Testis (tissue), 2 donors: ENCODE measurements at regions not wholly inside any gene's neighbourhood (a gene's known extent, or its start where the extent isn't known, plus 50 kb on each side); places are given as distances from the start of the nearest gene placed in this dataset.

Experiments used
- DNase-seq: peaks from one replicate; pipeline ENCODE4 v3.0.0-alpha.2; 2019
- H3K27ac ChIP-seq, 2 donors: fragments of 200-600 bp; sonication (generic); one replicate each; pipeline ENCODE4 v1.5.1; 2019
- H3K27me3 ChIP-seq: fragments of 200-600 bp; sonication (generic); one replicate; pipeline ENCODE4 v1.5.1; 2019
- H3K36me3 ChIP-seq: fragments of 200-600 bp; sonication (generic); one replicate; pipeline ENCODE4 v1.5.1; 2017; ENCODE audit warnings: low read depth; ENCODE audit errors: missing control alignments
- H3K4me1 ChIP-seq: fragments of 200-600 bp; sonication (generic); one replicate; pipeline ENCODE4 v1.5.1; 2019
- H3K4me3 ChIP-seq, 2 donors: fragments of 200-600 bp; sonication (generic); one replicate each; pipeline ENCODE4 v1.5.1; 2017 to 2019
- H3K9me3 ChIP-seq: fragments of 200-600 bp; sonication (generic); one replicate; pipeline ENCODE4 v1.5.1; 2017
- CTCF ChIP-seq, 3 experiments: fragments of 450-650 bp in 2 of 3; fragments of 200-600 bp in 1 of 3; sonication (generic) in 1 of 3; IDR thresholded peaks; one replicate each; pipeline ENCODE4 v1.5.1; 2016 to 2019; ENCODE audit warnings: antibody characterized with exemption in 3 of 3, mild to moderate bottlenecking in 2 of 3, moderate library complexity in 1 of 3
- POLR2A ChIP-seq: fragments of 450-650 bp; IDR thresholded peaks from one replicate; pipeline ENCODE4 v1.6.1; 2017; ENCODE audit warnings: antibody characterized with exemption, mild to moderate bottlenecking, moderate library complexity
- WGBS, 2 donors: methylation state at CpG; one replicate each; pipeline ENCODE4 v1.1.5; 2018; 5-methylcytosine and 5-hydroxymethylcytosine counted together
- intact Hi-C: fragments of 100-400 bp; cut with DNase I; formaldehyde crosslinking; loops from one replicate; pipeline ENCODE4 v1.15.1; 2023; ENCODE audit warnings: low total_unique reads

- H3K27ac ChIP-seq: no peak overlapping the region
- no peak for DNase-seq
- intact Hi-C loops: no loop called here
- H3K4me3 ChIP-seq: no peak overlapping the region
- H3K9me3 ChIP-seq: no peaks in the 10 kb centered on the region
- no peaks in the 10 kb centered on the region for H3K4me1 ChIP-seq
- TF ChIP-seq POLR2A: no peak
- no peak for TF ChIP-seq CTCF (IDR thresholded peaks at IDR 0.05)
- no peaks in the 10 kb centered on the region for H3K36me3 ChIP-seq
- 97 to 98% methylated on average over 4 of the region's 4 CpGs for WGBS, 2 donors
- H3K27me3 ChIP-seq: no peaks in the 10 kb centered on the region
Measured at GRCh38 chr16:11439790-11440656, 94.8 kb downstream of the RMI2 start.

- 93 to 100% methylated on average over 2 to 7 of the region's 7 CpGs for WGBS, 2 donors
- DNase-seq: no peak
- no peaks in the 10 kb centered on the region for H3K4me1 ChIP-seq
- H3K36me3 ChIP-seq: no peaks in the 10 kb centered on the region
- TF ChIP-seq CTCF (IDR thresholded peaks at IDR 0.05) (no peak), POLR2A (no peak)
- intact Hi-C loops: no loop called here
- no peaks in the 10 kb centered on the region for H3K9me3 ChIP-seq
- H3K27ac ChIP-seq: no peak overlapping the region
- no peaks in the 10 kb centered on the region for H3K27me3 ChIP-seq
- H3K4me3 ChIP-seq: no peak overlapping the region
Measured at GRCh38 chr16:11440657-11441012, 95.4 kb downstream of the RMI2 start.

GRCh38 chr16:11445486-11445885 is 100.2 kb downstream of the RMI2 start:
- 92 to 96% methylated on average over 7 of the region's 7 CpGs for WGBS, 2 donors
- intact Hi-C loops: no loop called here

GRCh38 chr16:11446566-11447119 is 101.4 kb downstream of the RMI2 start:
- intact Hi-C loops: no loop called here
- no peaks in the 10 kb centered on the region for H3K4me1 ChIP-seq
- no peak for TF ChIP-seq CTCF (IDR thresholded peaks at IDR 0.05)
- no peak for TF ChIP-seq POLR2A
- DNase-seq: no peak
- no peaks in the 10 kb centered on the region for H3K27me3 ChIP-seq
- no peak overlapping the region for H3K4me3 ChIP-seq
- H3K36me3 ChIP-seq: no peaks in the 10 kb centered on the region
- H3K27ac ChIP-seq: no peak overlapping the region
- 89 to 90% methylated on average over 2 to 12 of the region's 12 CpGs for WGBS, 2 donors
- no peaks in the 10 kb centered on the region for H3K9me3 ChIP-seq

More at GRCh38 chr16:11445486-11445885, 100.2 kb downstream of the RMI2 start:
- Histone ChIP-seq H3K27ac (no peak overlapping the region), H3K36me3 (no peaks in the 10 kb centered on the region), H3K9me3 (no peaks in the 10 kb centered on the region), H3K4me3 (no peak overlapping the region), H3K27me3 (no peaks in the 10 kb centered on the region), H3K4me1 (no peaks in the 10 kb centered on the region)
- no peak for TF ChIP-seq CTCF (IDR thresholded peaks at IDR 0.05)
- no peak for TF ChIP-seq POLR2A
- DNase-seq: no peak
